Tibial artery (tissue), 4 donors: ENCODE measurements at regions not wholly inside any gene's neighbourhood (a gene's known extent, or its start where the extent isn't known, plus 50 kb on each side); places are given as distances from the start of the nearest gene placed in this dataset.

ENCODE experiments used
- DNase-seq, 2 donors: peaks; one replicate each; pipeline ENCODE4 v3.0.0-alpha.2; 2019
- H3K27ac ChIP-seq, 2 donors: fragments of 200-600 bp; sonication (generic) in 1 of 2; 1 replicate in 1 of 2; 2 replicates in 1 of 2; pipeline ENCODE4 v1.5.1; 2018 to 2019; ENCODE audit warnings: mild to moderate bottlenecking in 1 of 2
- H3K27me3 ChIP-seq, 2 donors: fragments of 200-600 bp; sonication (generic) in 1 of 2; one replicate each; pipeline versions ENCODE4 v1.5.1 to v1.6.0; 2016 to 2019
- H3K36me3 ChIP-seq, 3 donors: fragments of 200-600 bp; sonication (generic) in 2 of 3; one replicate each; pipeline ENCODE4 v1.5.1; 2016 to 2019; ENCODE audit warnings: mild to moderate bottlenecking in 2 of 3
- H3K4me1 ChIP-seq, 4 donors: fragments of 200-600 bp; sonication (generic) in 2 of 4; 1 replicate in 3 of 4; 2 replicates in 1 of 4; pipeline ENCODE4 v1.5.1; 2016 to 2019
- H3K4me3 ChIP-seq, 2 donors: fragments of 200-600 bp; sonication (generic) in 1 of 2; 1 replicate in 1 of 2; 2 replicates in 1 of 2; pipeline ENCODE4 v1.5.1; 2018 to 2019; ENCODE audit warnings: mild to moderate bottlenecking in 2 of 2
- H3K9me3 ChIP-seq, 3 donors: fragments of 200-600 bp; sonication (generic) in 1 of 3; one replicate each; pipeline ENCODE4 v1.5.1; 2016 to 2019
- CTCF ChIP-seq, 2 experiments: fragments of 200-600 bp in 1 of 2; fragments of 450-650 bp in 1 of 2; IDR thresholded peaks; one replicate each; pipeline ENCODE4 v1.5.1; 2017 to 2019; ENCODE audit warnings: antibody characterized with exemption in 2 of 2, mild to moderate bottlenecking in 1 of 2, moderate library complexity in 1 of 2
- intact Hi-C: fragments of 100-400 bp; cut with DNase I; formaldehyde crosslinking; loops from one replicate; pipeline ENCODE4 v1.15.0; 2023; ENCODE audit warnings: low total_unique reads

DNA sequence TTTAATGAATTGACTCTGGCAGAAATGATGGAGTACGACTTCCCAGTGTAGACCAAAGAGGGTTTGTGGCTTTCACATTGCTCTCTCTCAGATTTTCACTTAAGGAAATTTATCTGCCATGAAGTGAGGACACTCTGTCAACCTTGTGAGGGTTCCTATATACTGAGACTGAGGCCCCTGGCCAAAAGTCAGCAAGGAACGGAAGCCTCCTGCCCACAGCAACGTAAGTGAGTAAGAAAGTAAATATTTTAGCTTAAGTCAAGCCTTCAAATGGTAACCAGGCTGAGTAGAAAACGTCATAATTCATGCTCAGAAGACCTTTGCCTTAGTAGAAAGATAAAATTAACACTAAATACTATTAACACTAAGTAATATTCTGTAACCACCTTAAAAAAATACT, 1080.5 kb upstream of the ACVR2A start:
- intact Hi-C loops: no loop called here
- Histone ChIP-seq H3K27me3 (no peaks in the 10 kb centered on the region), H3K4me3 (no peak overlapping the region), H3K9me3 (no peaks in the 10 kb centered on the region), H3K36me3 (no peaks in the 10 kb centered on the region), H3K27ac (no peak overlapping the region), H3K4me1 (no peaks in the 10 kb centered on the region)
- DNase-seq: no peak
- TF ChIP-seq CTCF (IDR thresholded peaks at IDR 0.05): no peak

GRCh38 chr2:146762786-146763185, 1082.0 kb upstream of the ACVR2A start:
- Histone ChIP-seq H3K36me3 (no peaks in the 10 kb centered on the region), H3K9me3 (no peaks in the 10 kb centered on the region), H3K27me3 (no peaks in the 10 kb centered on the region), H3K27ac (no peak overlapping the region), H3K4me1 (no peaks in the 10 kb centered on the region), H3K4me3 (no peak overlapping the region)
- intact Hi-C loops: no loop called here
- DNase-seq: no peak
- TF ChIP-seq CTCF (IDR thresholded peaks at IDR 0.05): no peak

GRCh38 chr2:146754606-146755005, 1090.2 kb upstream of the ACVR2A start:
- no peak for TF ChIP-seq CTCF (IDR thresholded peaks at IDR 0.05)
- Histone ChIP-seq H3K4me1 (no peaks in the 10 kb centered on the region), H3K36me3 (no peaks in the 10 kb centered on the region), H3K4me3 (no peak overlapping the region), H3K27ac (no peak overlapping the region), H3K9me3 (no peaks in the 10 kb centered on the region), H3K27me3 (no peaks in the 10 kb centered on the region)
- no peak for DNase-seq
- intact Hi-C loops: no loop called here

DNA sequence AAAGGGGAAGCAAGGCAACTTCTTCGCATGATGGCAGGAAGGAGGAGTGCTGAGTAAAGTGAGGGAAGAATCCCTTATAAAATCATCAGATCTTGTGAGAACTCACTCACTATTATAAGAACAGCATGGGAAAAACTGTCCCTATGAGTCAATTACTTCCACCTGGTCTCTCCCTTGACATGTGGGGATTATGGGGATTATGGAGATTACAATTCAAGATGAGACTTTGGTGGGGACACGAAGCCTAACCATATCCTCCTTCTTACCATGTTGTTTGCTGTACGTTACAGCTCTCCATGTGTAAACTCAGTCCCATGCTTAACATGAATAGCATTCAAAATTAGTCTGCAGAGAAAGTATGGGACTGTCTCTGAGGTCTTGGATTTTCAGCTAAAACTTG, 1096.8 kb upstream of the ACVR2A start:
- intact Hi-C loops: no loop called here
- DNase-seq: no peak
- Histone ChIP-seq H3K27ac (no peak overlapping the region), H3K36me3 (no peaks in the 10 kb centered on the region), H3K4me1 (no peaks in the 10 kb centered on the region), H3K4me3 (no peak overlapping the region), H3K9me3 (no peaks in the 10 kb centered on the region), H3K27me3 (no peaks in the 10 kb centered on the region)
- TF ChIP-seq CTCF (IDR thresholded peaks at IDR 0.05): no peak

DNA sequence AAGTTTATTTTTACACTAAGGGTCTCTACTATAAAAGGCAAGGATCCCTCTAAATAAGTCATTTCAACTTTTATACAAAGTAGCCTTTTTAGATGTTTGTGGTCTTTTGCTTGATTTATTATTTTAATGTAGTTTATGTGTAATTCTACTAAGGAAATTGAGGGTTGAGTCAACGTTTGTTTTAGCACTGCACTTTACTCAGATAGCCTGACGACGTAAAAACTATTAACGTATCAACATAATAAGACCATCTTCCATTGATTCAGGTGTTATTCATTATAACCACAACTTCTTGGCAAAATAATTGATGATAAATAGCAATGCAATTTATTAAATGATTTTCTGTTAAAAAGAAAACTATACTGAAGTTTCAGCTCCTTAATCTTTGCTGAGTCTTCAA, 1103.6 kb upstream of the ACVR2A start:
- DNase-seq: no peak
- no peaks in the 10 kb centered on the region for H3K9me3 ChIP-seq
- H3K27ac ChIP-seq: no peak overlapping the region
- H3K36me3 ChIP-seq: no peaks in the 10 kb centered on the region
- no peaks in the 10 kb centered on the region for H3K4me1 ChIP-seq
- intact Hi-C loops: no loop called here
- H3K27me3 ChIP-seq: no peaks in the 10 kb centered on the region
- no peak overlapping the region for H3K4me3 ChIP-seq
- no peak for TF ChIP-seq CTCF (IDR thresholded peaks at IDR 0.05)

DNA sequence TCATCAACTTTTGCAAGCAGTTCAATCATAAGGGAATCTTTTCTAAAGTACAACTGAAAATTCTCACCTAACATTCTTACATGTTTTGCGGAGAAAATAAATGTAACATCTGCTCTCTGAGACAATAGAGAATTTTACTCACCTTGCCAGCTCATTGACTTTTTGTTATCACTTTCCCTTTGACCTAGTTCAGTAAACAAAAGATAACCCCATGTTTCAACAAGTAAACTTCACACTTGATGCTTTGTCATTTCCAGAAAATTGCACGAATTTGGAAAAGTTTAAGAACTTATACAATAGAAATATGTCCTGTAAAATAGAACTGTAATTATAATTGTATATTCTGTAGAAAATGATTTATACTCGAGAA, 1110.0 kb upstream of the ACVR2A start:
- Histone ChIP-seq H3K36me3 (no peaks in the 10 kb centered on the region), H3K9me3 (no peaks in the 10 kb centered on the region), H3K27ac (no peak overlapping the region), H3K4me1 (no peaks in the 10 kb centered on the region), H3K4me3 (no peak overlapping the region), H3K27me3 (no peaks in the 10 kb centered on the region)
- TF ChIP-seq CTCF (IDR thresholded peaks at IDR 0.05): no peak
- no peak for DNase-seq
- intact Hi-C loops: no loop called here
